ENCODE measurements at regions not wholly inside any gene's neighbourhood (a gene's known extent, or its start where the extent isn't known, plus 50 kb on each side); places are given as distances from the start of the nearest gene placed in this dataset.

DNA sequence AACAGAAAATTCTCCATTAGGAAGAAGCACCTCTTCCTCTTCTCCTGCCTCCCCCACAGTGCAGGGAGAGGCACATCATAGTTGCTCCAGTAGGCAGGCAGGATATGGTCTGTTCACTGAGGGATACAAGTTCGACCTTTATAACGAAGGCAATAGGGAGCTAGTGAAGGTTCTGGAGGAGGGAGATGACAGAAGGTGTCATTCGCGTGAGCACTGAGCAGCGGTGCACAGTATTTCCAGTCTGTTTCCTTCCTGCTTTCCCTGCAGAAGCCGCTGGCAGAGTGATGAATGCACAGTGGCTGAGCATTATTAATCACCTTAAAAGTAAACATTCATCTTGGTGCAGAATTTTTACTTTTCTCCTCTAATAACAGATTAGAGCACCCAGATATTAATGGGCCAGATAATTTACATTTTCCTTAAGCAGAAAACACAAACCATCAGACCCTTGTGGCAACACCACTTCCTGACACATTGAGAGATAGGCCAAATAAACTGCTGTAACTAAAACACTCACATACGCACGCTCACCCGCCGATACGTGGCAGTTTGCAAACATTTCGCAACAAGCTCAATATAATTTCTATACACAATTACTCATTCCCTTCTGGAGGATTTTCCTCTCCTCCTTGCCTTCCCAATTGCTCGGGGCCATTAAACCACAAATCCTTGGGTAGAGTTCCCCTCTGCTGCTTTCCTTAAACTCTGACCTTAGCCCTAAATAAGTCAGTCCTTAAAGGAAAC is 69.5 kb downstream of the AIPL1 start:
- TF ChIP-seq, protein P1, sequence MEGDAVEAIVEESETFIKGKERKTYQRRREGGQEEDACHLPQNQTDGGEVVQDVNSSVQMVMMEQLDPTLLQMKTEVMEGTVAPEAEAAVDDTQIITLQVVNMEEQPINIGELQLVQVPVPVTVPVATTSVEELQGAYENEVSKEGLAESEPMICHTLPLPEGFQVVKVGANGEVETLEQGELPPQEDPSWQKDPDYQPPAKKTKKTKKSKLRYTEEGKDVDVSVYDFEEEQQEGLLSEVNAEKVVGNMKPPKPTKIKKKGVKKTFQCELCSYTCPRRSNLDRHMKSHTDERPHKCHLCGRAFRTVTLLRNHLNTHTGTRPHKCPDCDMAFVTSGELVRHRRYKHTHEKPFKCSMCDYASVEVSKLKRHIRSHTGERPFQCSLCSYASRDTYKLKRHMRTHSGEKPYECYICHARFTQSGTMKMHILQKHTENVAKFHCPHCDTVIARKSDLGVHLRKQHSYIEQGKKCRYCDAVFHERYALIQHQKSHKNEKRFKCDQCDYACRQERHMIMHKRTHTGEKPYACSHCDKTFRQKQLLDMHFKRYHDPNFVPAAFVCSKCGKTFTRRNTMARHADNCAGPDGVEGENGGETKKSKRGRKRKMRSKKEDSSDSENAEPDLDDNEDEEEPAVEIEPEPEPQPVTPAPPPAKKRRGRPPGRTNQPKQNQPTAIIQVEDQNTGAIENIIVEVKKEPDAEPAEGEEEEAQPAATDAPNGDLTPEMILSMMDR (conservative IDR thresholded peaks at IDR 0.05): no peak
- TF ChIP-seq ZFX (IDR thresholded peaks at IDR 0.05): no peak

Data from C4-2B (cell line).